Spleen (tissue), 7 donors: ENCODE measurements at regions not wholly inside any gene's neighbourhood (a gene's known extent, or its start where the extent isn't known, plus 50 kb on each side); places are given as distances from the start of the nearest gene placed in this dataset.

Experiments
- POLR2A ChIP-seq, 3 donors: fragments of 450-650 bp; IDR thresholded peaks; one replicate each; pipeline ENCODE4 v1.5.1; 2017; ENCODE audit warnings: antibody characterized with exemption in 3 of 3, mild to moderate bottlenecking in 1 of 3
- POLR2AphosphoS5 ChIP-seq, 3 donors: sonication (generic); formaldehyde crosslinking; IDR thresholded peaks; one replicate each; pipeline ENCODE4 v1.5.1; 2017; ENCODE audit warnings: antibody characterized with exemption in 3 of 3
- TF ChIP-seq, protein P1 (sequence below), 11 experiments: fragments of 200-600 bp in 7 of 11; fragments of 450-650 bp in 4 of 11; sonication (generic) in 4 of 11; IDR thresholded peaks in 8 of 11; conservative IDR thresholded peaks in 3 of 11; 1 replicate in 7 of 11; 2 replicates in 4 of 11; pipeline versions ENCODE4 v1.4.0 to v1.8.0; 2016 to 2021; ENCODE audit warnings: antibody characterized with exemption in 11 of 11, inconsistent platforms in 4 of 11, mild to moderate bottlenecking in 1 of 11
- donor health status: DM: no; HTN: no; CAD: no; lungs with moderate emphysema.
- donor health status: DM: no; HTN: no; CAD: no.
- donor health status: DM: no; HTN: no; CAD: no.

DNA sequence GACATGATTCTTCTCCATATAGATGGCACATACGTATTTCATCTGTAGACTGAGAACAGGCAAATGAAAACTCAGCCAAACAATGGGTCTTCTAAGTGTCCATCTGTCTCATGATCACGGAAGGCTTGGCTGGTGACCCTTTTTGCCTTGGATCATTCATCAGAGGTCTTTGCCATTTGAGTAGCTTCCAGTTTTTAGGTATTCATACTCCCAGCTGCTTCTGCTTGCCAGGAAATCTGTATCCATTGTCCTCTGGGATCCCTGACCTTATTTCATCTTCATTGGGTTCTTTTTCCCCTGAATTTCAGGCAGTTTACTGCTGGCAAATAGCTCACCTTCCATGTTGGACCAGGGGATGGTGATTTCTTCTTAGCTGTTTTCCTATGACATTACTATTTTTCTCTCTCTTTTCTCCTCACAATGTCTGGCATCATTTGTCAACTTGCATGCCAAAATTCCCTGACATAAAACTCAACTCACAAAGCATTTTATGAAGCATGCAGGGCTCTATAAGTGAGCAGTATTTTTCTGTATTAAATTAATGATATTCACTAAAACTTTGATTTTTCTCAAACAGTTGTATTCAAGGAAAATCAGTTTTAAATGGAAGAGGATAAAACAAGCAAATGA is 241.2 kb downstream of the DNAJB9 start:
- TF ChIP-seq, protein P1, sequence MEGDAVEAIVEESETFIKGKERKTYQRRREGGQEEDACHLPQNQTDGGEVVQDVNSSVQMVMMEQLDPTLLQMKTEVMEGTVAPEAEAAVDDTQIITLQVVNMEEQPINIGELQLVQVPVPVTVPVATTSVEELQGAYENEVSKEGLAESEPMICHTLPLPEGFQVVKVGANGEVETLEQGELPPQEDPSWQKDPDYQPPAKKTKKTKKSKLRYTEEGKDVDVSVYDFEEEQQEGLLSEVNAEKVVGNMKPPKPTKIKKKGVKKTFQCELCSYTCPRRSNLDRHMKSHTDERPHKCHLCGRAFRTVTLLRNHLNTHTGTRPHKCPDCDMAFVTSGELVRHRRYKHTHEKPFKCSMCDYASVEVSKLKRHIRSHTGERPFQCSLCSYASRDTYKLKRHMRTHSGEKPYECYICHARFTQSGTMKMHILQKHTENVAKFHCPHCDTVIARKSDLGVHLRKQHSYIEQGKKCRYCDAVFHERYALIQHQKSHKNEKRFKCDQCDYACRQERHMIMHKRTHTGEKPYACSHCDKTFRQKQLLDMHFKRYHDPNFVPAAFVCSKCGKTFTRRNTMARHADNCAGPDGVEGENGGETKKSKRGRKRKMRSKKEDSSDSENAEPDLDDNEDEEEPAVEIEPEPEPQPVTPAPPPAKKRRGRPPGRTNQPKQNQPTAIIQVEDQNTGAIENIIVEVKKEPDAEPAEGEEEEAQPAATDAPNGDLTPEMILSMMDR (IDR thresholded peaks at IDR 0.05 in 8 of 11, conservative IDR thresholded peaks at IDR 0.05 in 3 of 11), result no peak
- no peak for TF ChIP-seq POLR2A (IDR thresholded peaks at IDR 0.05)
- no peak for TF ChIP-seq POLR2AphosphoS5 (IDR thresholded peaks at IDR 0.05)
